Hypothalamus (tissue), 51 donors: ENCODE measurements at regions not wholly inside any gene's neighbourhood (a gene's known extent, or its start where the extent isn't known, plus 50 kb on each side); places are given as distances from the start of the nearest gene placed in this dataset.

Experiments
- DNase-seq, 51 donors: peaks; one replicate each; lab custom pipeline; 2025; lab: John Stamatoyannopoulos, UW

GRCh38 chr12:118689793-118690192, 291.5 kb upstream of the SRRM4 start:
- DNase-seq, result no peak

- no peak for DNase-seq
Measured at GRCh38 chr12:118690506-118690905, 290.8 kb upstream of the SRRM4 start.

- DNase-seq, result no peak
Measured at GRCh38 chr12:118694128-118694775, 287.1 kb upstream of the SRRM4 start.

- DNase-seq, result peak in 1 of 51 donors; percentile 5
Measured at GRCh38 chr12:118704527-118705241, 276.7 kb upstream of the SRRM4 start.

- DNase-seq, result no peak
Measured at GRCh38 chr12:118706437-118706836, 274.9 kb upstream of the SRRM4 start.

GRCh38 chr12:118709946-118710345, 271.4 kb upstream of the SRRM4 start:
- no peak for DNase-seq

GRCh38 chr12:118711185-118711584, 270.2 kb upstream of the SRRM4 start:
- no peak for DNase-seq

- DNase-seq, result peak in 26 of 51 donors; percentile 1 to 61 (median 14)
Measured at GRCh38 chr12:118714051-118714460, 267.3 kb upstream of the SRRM4 start.

- DNase-seq, result no peak
Measured at GRCh38 chr12:118714500-118714899, 266.8 kb upstream of the SRRM4 start.

GRCh38 chr12:118715647-118716046, 265.7 kb upstream of the SRRM4 start:
- no peak for DNase-seq

- no peak for DNase-seq
Measured at GRCh38 chr12:118727196-118727978, 254.0 kb upstream of the SRRM4 start.

- DNase-seq, result no peak
Measured at GRCh38 chr12:118727979-118728366, 253.4 kb upstream of the SRRM4 start.

- DNase-seq, result no peak
Measured at GRCh38 chr12:118734266-118734665, 247.1 kb upstream of the SRRM4 start.

- no peak for DNase-seq
Measured at GRCh38 chr12:118737985-118738540, 243.3 kb upstream of the SRRM4 start.

GRCh38 chr12:118741194-118741593, 240.1 kb upstream of the SRRM4 start:
- peak in 9 of 51 donors; percentile 2 to 43 (median 8) for DNase-seq

GRCh38 chr12:118742431-118742830, 238.9 kb upstream of the SRRM4 start:
- no peak for DNase-seq

GRCh38 chr12:118743896-118744700, 237.2 kb upstream of the SRRM4 start:
- no peak for DNase-seq

GRCh38 chr12:118746176-118746575, 235.2 kb upstream of the SRRM4 start:
- no peak for DNase-seq

GRCh38 chr12:118746960-118747359, 234.4 kb upstream of the SRRM4 start:
- DNase-seq, result no peak

- DNase-seq, result no peak
Measured at GRCh38 chr12:118747771-118748170, 233.6 kb upstream of the SRRM4 start.
